ENCODE measurements at regions not wholly inside any gene's neighbourhood (a gene's known extent, or its start where the extent isn't known, plus 50 kb on each side); places are given as distances from the start of the nearest gene placed in this dataset.

GRCh38 chr6:132210886-132211563, 190.2 kb downstream of the MOXD1 start:
- H3K27ac ChIP-seq = no peak overlapping the region

GRCh38 chr6:132209351-132209750, 191.9 kb downstream of the MOXD1 start:
- no peak for TF ChIP-seq EP300 (IDR thresholded peaks at IDR 0.05)
- TF ChIP-seq CTCF (IDR thresholded peaks at IDR 0.05) = no peak
- TF ChIP-seq POLR2A (IDR thresholded peaks at IDR 0.05) = no peak
- 67 to 100% (median 93%) methylated on average over 1 of the region's 1 CpG for WGBS, 3 donors

More at GRCh38 chr6:132210886-132211563, 190.2 kb downstream of the MOXD1 start:
- H3K4me1 ChIP-seq (ENCODE audit: insufficient read depth) = no peaks in the 10 kb centered on the region
- H3K4me3 ChIP-seq = no peak overlapping the region
- no peaks in the 10 kb centered on the region for H3K36me3 ChIP-seq
- no peak for DNase-seq
- intact Hi-C loops (cut with DNase I) = loop anchor here in 1 of 4 donors (5.0 kb wide), 1 partner anchor 284 kb away; no protein-coding TSS in a partner anchor
- no peaks in the 10 kb centered on the region for H3K27me3 ChIP-seq
- no peak for TF ChIP-seq POLR2A (IDR thresholded peaks at IDR 0.05)
- no peak for TF ChIP-seq CTCF (IDR thresholded peaks at IDR 0.05)
- no peak for TF ChIP-seq EP300 (IDR thresholded peaks at IDR 0.05)
- no peaks in the 10 kb centered on the region for H3K9me3 ChIP-seq
- WGBS, 3 donors = 52 to 65% (median 59%) methylated on average over 3 of the region's 3 CpGs

GRCh38 chr6:132207991-132208390, 193.3 kb downstream of the MOXD1 start:
- 93 to 95% (median 94%) methylated on average over 3 of the region's 3 CpGs for WGBS, 3 donors

More at GRCh38 chr6:132209351-132209750, 191.9 kb downstream of the MOXD1 start:
- no peak overlapping the region for H3K4me3 ChIP-seq
- no peak overlapping the region for H3K27ac ChIP-seq
- no peaks in the 10 kb centered on the region for H3K4me1 ChIP-seq (ENCODE audit: insufficient read depth)
- no peaks in the 10 kb centered on the region for H3K27me3 ChIP-seq
- DNase-seq = no peak
- intact Hi-C loops (cut with DNase I) = no loop called here
- H3K9me3 ChIP-seq = no peaks in the 10 kb centered on the region
- H3K36me3 ChIP-seq = no peaks in the 10 kb centered on the region

GRCh38 chr6:132205946-132206345, 195.3 kb downstream of the MOXD1 start:
- DNase-seq = no peak
- intact Hi-C loops (cut with DNase I) = no loop called here
- Histone ChIP-seq H3K4me3 (no peak overlapping the region), H3K4me1 (ENCODE audit: insufficient read depth) (no peaks in the 10 kb centered on the region), H3K27ac (no peak overlapping the region), H3K36me3 (no peaks in the 10 kb centered on the region), H3K9me3 (no peaks in the 10 kb centered on the region), H3K27me3 (no peaks in the 10 kb centered on the region)
- TF ChIP-seq EP300 (IDR thresholded peaks at IDR 0.05) (no peak), POLR2A (IDR thresholded peaks at IDR 0.05) (no peak), CTCF (IDR thresholded peaks at IDR 0.05) (no peak)
- 77 to 91% (median 85%) methylated on average over 1 of the region's 1 CpG for WGBS, 3 donors

More at GRCh38 chr6:132207991-132208390, 193.3 kb downstream of the MOXD1 start:
- Histone ChIP-seq H3K27me3 (no peaks in the 10 kb centered on the region), H3K36me3 (no peaks in the 10 kb centered on the region), H3K9me3 (no peaks in the 10 kb centered on the region), H3K4me3 (no peak overlapping the region), H3K27ac (no peak overlapping the region), H3K4me1 (ENCODE audit: insufficient read depth) (no peaks in the 10 kb centered on the region)
- DNase-seq = no peak
- intact Hi-C loops (cut with DNase I) = no loop called here
- TF ChIP-seq POLR2A (IDR thresholded peaks at IDR 0.05) = no peak
- no peak for TF ChIP-seq EP300 (IDR thresholded peaks at IDR 0.05)
- no peak for TF ChIP-seq CTCF (IDR thresholded peaks at IDR 0.05)
